Activated T-helper 2 cell treated with anti-CD3 and anti-CD28 coated beads, Interferon-gamma antibody, Interleukin-2, Interleukin-4, amounts not matched to agents 10 μg/mL and 5 μg/mL and 100 μg/mL, durations not matched to agents 14 hours and 24 hours and 36 hours (primary cell): ENCODE measurements at regions not wholly inside any gene's neighbourhood (a gene's known extent, or its start where the extent isn't known, plus 50 kb on each side); places are given as distances from the start of the nearest gene placed in this dataset.

Source experiments
- DNase-seq: peaks from one replicate; pipeline ENCODE4 v3.0.0; 2021; ENCODE audit warnings: low spot score
- H3K27ac Mint-ChIP-seq: one replicate; pipeline ENCODE4 v1.8.0; 2021; ENCODE audit warnings: mixed read lengths
- H3K27me3 Mint-ChIP-seq: one replicate; pipeline ENCODE4 v1.8.0; 2021; ENCODE audit warnings: low read depth, mixed read lengths
- H3K36me3 Mint-ChIP-seq: one replicate; pipeline ENCODE4 v1.8.0; 2021; ENCODE audit warnings: low read depth, mixed read lengths
- H3K4me1 Mint-ChIP-seq: one replicate; pipeline ENCODE4 v1.8.0; 2021; ENCODE audit warnings: low read depth, mixed read lengths
- H3K4me3 Mint-ChIP-seq: one replicate; pipeline ENCODE4 v1.8.0; 2021; ENCODE audit warnings: low read depth, mild to moderate bottlenecking, moderate library complexity, mixed read lengths
- H3K9me3 Mint-ChIP-seq: one replicate; pipeline ENCODE4 v1.8.0; 2021; ENCODE audit warnings: mixed read lengths
- intact Hi-C: fragments of 100-400 bp; cut with micrococcal nuclease; formaldehyde crosslinking; loops from one replicate; pipeline ENCODE4 v1.15.1; 2023

- no peaks in the 10 kb centered on the region for H3K4me1 Mint-ChIP-seq
Measured at GRCh38 chr12:113697104-113697503, 225.4 kb upstream of the LHX5 start.

GRCh38 chr12:113693693-113694092 lies 222.0 kb upstream of the LHX5 start:
- intact Hi-C loops = no loop called here
- no peaks in the 10 kb centered on the region for H3K36me3 Mint-ChIP-seq
- H3K4me1 Mint-ChIP-seq = no peaks in the 10 kb centered on the region
- no peak overlapping the region for H3K27ac Mint-ChIP-seq
- H3K9me3 Mint-ChIP-seq = no peaks in the 10 kb centered on the region
- no peaks in the 10 kb centered on the region for H3K27me3 Mint-ChIP-seq
- H3K4me3 Mint-ChIP-seq = no peak overlapping the region
- no peak for DNase-seq

More at GRCh38 chr12:113697104-113697503, 225.4 kb upstream of the LHX5 start:
- no peak for DNase-seq
- Mint-ChIP-seq H3K27me3 (no peaks in the 10 kb centered on the region), H3K36me3 (no peaks in the 10 kb centered on the region), H3K9me3 (no peaks in the 10 kb centered on the region), H3K27ac (no peak overlapping the region), H3K4me3 (no peak overlapping the region)
- intact Hi-C loops = no loop called here

GRCh38 chr12:113689047-113689610 lies 217.5 kb upstream of the LHX5 start:
- Mint-ChIP-seq H3K27ac (no peak overlapping the region), H3K36me3 (no peaks in the 10 kb centered on the region), H3K9me3 (no peaks in the 10 kb centered on the region), H3K27me3 (no peaks in the 10 kb centered on the region), H3K4me3 (no peak overlapping the region), H3K4me1 (no peaks in the 10 kb centered on the region)
- DNase-seq = no peak
- intact Hi-C loops = no loop called here

GRCh38 chr12:113688313-113688712 lies 216.6 kb upstream of the LHX5 start:
- no peaks in the 10 kb centered on the region for H3K9me3 Mint-ChIP-seq
- H3K27me3 Mint-ChIP-seq = no peaks in the 10 kb centered on the region
- intact Hi-C loops = no loop called here
- no peak overlapping the region for H3K27ac Mint-ChIP-seq
- H3K4me3 Mint-ChIP-seq = no peak overlapping the region
- no peaks in the 10 kb centered on the region for H3K36me3 Mint-ChIP-seq
- no peaks in the 10 kb centered on the region for H3K4me1 Mint-ChIP-seq
- DNase-seq = no peak

GRCh38 chr12:113684908-113685782 lies 213.5 kb upstream of the LHX5 start:
- H3K36me3 Mint-ChIP-seq = no peaks in the 10 kb centered on the region
- H3K9me3 Mint-ChIP-seq = no peaks in the 10 kb centered on the region
- intact Hi-C loops = no loop called here
- H3K27me3 Mint-ChIP-seq = no peaks in the 10 kb centered on the region
- DNase-seq = no peak
- H3K4me3 Mint-ChIP-seq = no peak overlapping the region
- H3K4me1 Mint-ChIP-seq = no peaks in the 10 kb centered on the region
- no peak overlapping the region for H3K27ac Mint-ChIP-seq

GRCh38 chr12:113684053-113684907 lies 212.6 kb upstream of the LHX5 start:
- H3K27ac Mint-ChIP-seq = no peak overlapping the region
- no peak for DNase-seq
- no peaks in the 10 kb centered on the region for H3K27me3 Mint-ChIP-seq
- no peaks in the 10 kb centered on the region for H3K9me3 Mint-ChIP-seq
- no peaks in the 10 kb centered on the region for H3K36me3 Mint-ChIP-seq
- no peak overlapping the region for H3K4me3 Mint-ChIP-seq
- intact Hi-C loops = no loop called here
- no peaks in the 10 kb centered on the region for H3K4me1 Mint-ChIP-seq

GRCh38 chr12:113683574-113683973 lies 211.9 kb upstream of the LHX5 start:
- Mint-ChIP-seq H3K27ac (no peak overlapping the region), H3K4me3 (no peak overlapping the region), H3K27me3 (no peaks in the 10 kb centered on the region), H3K36me3 (no peaks in the 10 kb centered on the region), H3K9me3 (no peaks in the 10 kb centered on the region), H3K4me1 (no peaks in the 10 kb centered on the region)
- intact Hi-C loops = no loop called here
- no peak for DNase-seq

GRCh38 chr12:113680868-113681267 lies 209.2 kb upstream of the LHX5 start:
- no peaks in the 10 kb centered on the region for H3K9me3 Mint-ChIP-seq
- H3K36me3 Mint-ChIP-seq = no peaks in the 10 kb centered on the region
- no peak for DNase-seq
- intact Hi-C loops = no loop called here
- H3K4me1 Mint-ChIP-seq = no peaks in the 10 kb centered on the region
- no peak overlapping the region for H3K27ac Mint-ChIP-seq
- no peaks in the 10 kb centered on the region for H3K27me3 Mint-ChIP-seq
- H3K4me3 Mint-ChIP-seq = no peak overlapping the region

GRCh38 chr12:113678223-113679119 lies 206.8 kb upstream of the LHX5 start:
- Mint-ChIP-seq H3K27ac (no peak overlapping the region), H3K4me1 (no peaks in the 10 kb centered on the region), H3K4me3 (no peak overlapping the region), H3K9me3 (no peaks in the 10 kb centered on the region), H3K36me3 (no peaks in the 10 kb centered on the region), H3K27me3 (no peaks in the 10 kb centered on the region)
- intact Hi-C loops = no loop called here
- no peak for DNase-seq

- H3K27me3 Mint-ChIP-seq = no peaks in the 10 kb centered on the region
- H3K4me1 Mint-ChIP-seq = no peaks in the 10 kb centered on the region
- H3K36me3 Mint-ChIP-seq = no peaks in the 10 kb centered on the region
- H3K9me3 Mint-ChIP-seq = no peaks in the 10 kb centered on the region
- no peak overlapping the region for H3K27ac Mint-ChIP-seq
- no peak overlapping the region for H3K4me3 Mint-ChIP-seq
- intact Hi-C loops = no loop called here
- DNase-seq = no peak
Measured at GRCh38 chr12:113676547-113676946, 204.9 kb upstream of the LHX5 start.

GRCh38 chr12:113676117-113676516 lies 204.4 kb upstream of the LHX5 start:
- H3K9me3 Mint-ChIP-seq = no peaks in the 10 kb centered on the region
- intact Hi-C loops = no loop called here
- no peaks in the 10 kb centered on the region for H3K27me3 Mint-ChIP-seq
- H3K27ac Mint-ChIP-seq = no peak overlapping the region
- H3K4me3 Mint-ChIP-seq = no peak overlapping the region
- DNase-seq = no peak
- no peaks in the 10 kb centered on the region for H3K4me1 Mint-ChIP-seq
- H3K36me3 Mint-ChIP-seq = no peaks in the 10 kb centered on the region

GRCh38 chr12:113674996-113675395 lies 203.3 kb upstream of the LHX5 start:
- Mint-ChIP-seq H3K27ac (no peak overlapping the region), H3K4me3 (no peak overlapping the region), H3K9me3 (no peaks in the 10 kb centered on the region), H3K27me3 (peaks cover 7% of the 10 kb centered on the region), H3K4me1 (no peaks in the 10 kb centered on the region), H3K36me3 (no peaks in the 10 kb centered on the region)
- intact Hi-C loops = no loop called here
- DNase-seq = no peak
